SKM-1 (cell line): ENCODE measurements at regions not wholly inside any gene's neighbourhood (a gene's known extent, or its start where the extent isn't known, plus 50 kb on each side); places are given as distances from the start of the nearest gene placed in this dataset.

Source experiments
- DNase-seq: peaks from one replicate; lab custom pipeline; 2025; ENCODE audit not compliant: unreplicated experiment; lab: John Stamatoyannopoulos, UW

DNA sequence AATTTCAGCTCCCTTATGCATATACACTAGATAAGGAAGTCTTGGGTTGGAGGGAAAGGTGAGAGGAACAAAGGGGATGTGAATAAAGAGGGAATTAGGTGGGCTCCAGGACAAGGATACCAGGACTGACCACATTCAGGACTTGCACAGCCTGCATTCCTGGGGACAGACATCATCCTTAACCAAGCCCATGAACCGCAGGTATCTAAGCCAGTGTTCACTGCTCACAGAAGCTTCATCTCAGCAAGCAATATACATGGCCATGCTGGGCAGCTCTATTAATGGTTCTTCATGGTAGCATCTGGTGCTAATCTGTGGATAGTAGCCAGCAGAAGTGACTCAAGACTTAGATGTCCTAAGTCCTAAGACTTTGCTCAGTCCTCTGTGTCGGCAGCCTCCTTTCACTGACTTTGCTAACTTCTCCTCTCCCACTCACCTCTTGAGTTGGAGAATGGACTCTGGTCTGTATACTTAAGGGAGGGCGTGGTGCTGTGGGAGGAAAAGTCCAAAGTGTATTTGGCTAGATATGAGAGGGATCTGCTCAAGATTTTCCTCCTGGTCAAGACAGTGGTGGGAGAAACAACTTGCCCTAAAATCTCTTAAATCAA lies 136.1 kb downstream of the ASCL1 start:
- DNase-seq = no peak

DNA sequence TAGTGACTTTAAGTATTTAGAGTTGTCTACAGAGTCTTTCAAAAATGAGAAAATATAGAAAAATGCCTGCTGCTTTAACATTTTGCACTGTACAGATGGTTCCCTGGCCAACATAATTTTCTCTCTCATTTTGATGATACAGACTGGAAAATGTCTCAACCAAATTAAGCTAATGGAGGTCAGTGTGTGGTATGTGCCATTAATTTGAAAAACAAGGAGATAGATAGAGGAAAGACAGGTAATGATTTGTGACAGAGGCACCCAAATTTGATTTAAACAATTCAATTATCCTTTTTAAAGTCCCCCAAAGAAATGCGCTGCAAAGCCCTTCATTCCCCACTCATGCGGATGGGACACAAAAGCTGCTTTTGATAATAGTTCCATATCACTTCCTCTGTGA lies 140.0 kb downstream of the ASCL1 start:
- no peak for DNase-seq

DNA sequence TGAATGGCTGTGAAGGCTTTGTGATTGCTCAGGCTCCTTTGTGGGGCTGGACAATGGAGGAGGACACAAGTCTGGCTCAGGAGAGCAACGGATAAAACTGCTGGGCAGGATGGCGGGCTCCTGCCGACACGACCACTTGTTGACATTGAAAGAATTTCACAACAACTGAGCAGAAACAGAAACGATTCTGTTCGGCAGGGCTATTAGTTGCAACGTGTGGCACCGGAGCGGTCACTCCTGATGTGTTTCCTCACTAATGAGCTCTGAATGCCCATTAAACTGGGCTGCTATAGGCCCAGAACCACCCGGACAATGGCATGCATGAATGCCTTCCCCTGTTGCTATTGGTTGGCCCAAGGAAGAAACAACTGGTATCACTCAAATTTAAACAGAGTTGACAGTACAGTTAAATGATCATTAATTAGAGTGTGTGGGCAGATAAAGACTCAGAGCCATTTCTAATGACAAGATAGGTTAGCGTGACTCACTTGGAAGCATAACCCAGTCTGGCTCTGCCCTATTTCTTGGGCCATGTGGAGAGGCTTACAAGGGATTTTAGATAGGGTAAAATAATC lies 142.9 kb downstream of the ASCL1 start:
- DNase-seq = no peak

DNA sequence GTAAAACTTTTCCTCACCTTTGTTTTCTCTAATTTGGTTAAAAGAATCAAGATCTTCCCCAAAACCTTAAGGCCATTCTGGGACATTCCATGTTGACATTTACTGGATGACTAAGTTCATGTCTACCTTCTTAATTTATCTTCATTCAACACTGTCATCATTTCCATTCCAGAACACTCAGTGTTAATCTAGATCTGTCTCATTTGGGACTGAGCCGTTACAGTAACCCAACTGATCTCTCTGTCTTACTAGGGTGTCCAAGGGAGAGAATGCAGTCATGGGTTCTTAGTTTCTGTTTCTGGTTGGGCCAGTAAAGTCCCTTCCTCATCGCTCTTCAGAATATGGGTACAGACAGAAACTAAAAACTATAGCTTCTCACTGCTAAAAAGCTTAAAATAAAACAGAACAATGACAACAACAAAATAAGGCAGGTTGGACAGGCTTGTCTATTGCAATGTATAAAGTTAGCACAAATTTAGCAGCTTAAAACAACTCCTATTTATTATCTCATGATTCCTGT lies 144.8 kb downstream of the ASCL1 start:
- no peak for DNase-seq

DNA sequence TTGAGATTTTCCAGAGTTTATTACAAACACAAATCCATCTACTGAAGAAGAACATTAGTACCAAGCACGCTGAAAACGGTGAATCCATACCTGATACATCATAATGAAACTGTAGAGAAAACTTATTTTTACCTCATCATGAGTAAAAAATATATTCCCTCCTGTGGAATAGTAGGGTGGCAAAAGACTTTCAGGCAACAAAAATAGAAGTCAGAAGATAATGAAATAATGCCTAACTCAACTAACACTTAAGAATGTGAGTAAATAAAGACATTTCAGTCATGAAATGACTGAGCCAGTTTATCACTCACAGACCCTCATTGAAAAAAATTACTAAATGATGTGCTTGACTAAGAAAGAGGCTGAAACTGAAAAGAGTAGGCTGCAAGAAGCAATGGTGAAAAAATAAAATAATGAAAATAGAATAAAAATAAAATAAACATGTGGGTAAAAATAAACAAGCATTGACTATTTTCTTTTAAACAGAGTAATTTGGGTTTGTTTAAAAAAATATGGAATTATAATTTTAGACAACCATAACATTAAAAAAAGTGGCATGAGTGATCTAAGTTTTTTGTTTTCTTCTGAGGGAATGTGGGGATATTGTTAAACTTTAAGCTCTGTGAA lies 148.6 kb downstream of the ASCL1 start:
- no peak for DNase-seq

DNA sequence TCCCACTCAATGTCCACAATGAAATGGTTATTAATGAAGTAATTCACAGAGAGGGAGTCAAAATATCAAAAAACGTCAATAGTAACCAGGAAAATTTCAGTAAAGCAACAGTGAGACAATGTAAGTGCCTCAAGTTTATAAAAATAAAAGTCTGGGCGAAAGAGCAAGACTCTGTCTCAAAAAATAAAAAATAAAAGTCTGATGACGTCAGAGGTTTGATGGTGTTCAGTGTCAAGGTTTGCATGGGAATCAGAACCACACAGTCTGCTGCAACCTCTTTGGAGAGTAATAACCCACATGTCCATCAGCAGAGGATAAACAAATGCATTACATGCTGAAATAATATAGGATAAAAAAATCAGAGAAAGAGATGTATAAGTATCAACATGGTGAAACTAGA lies 152.4 kb downstream of the ASCL1 start:
- no peak for DNase-seq

DNA sequence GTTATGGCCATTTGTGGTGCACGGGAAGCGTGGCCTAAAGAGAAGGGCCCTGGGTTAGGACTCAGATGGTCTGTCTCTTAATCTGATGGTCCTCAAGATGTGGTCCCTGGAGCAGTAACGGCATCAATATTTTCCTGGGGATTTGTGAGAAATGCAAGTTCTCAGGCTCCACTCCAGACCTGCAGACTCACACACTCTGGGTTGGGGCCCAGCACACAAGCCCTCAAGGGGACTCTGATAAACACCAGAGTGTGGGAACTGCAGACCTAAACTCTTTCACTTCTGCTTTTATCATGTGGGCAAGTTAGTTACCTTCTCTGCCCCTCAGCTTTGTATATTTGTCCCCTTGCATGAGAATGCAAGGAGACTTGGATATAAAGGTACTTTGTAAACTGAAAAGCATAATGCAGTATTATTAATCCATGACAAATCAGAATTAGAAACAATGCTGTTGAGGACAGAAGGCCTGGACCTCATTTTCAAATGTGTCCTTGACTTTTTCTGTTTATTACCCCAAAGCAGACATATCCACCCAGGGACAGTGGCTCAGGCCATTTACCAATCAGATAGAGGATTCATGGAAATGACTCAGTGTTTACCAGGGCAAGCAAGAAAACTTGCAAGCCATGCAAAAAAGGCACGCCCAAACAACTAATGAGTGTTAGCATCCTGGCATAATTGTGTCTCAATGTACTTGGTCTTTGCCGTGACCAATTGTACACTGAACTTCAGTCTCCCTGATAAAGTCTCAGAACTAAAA lies 157.0 kb downstream of the ASCL1 start:
- no peak for DNase-seq

DNA sequence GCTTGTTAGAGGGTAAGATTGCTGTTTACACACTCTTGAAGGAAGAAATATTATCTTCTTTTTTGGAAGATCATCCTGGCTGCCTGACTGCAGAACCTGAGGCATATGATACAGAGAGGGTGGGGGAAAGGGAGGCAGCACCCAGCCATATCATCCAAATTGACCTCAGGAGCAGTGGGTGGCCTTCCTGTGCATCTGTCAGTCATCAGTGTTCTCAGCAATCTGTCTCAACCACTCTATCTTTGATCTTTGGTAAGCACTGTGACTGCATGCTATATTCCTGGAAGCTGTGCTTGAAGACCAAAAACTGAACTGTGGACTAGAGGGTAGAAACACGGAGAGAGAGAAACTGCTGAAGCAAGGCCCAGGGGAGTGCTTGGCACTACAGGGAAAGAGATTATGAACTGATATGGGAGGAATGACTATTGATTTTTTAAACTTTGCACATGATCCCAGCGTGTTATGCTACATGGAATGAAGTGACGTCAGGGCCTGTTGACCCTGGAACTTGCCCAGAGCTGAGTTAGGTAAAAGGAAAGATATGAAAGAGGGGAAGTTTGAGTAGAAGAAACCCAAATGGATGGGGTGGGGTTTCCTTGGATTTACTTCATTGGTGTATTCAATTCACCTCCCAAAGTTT lies 171.5 kb downstream of the ASCL1 start:
- DNase-seq = no peak

DNA sequence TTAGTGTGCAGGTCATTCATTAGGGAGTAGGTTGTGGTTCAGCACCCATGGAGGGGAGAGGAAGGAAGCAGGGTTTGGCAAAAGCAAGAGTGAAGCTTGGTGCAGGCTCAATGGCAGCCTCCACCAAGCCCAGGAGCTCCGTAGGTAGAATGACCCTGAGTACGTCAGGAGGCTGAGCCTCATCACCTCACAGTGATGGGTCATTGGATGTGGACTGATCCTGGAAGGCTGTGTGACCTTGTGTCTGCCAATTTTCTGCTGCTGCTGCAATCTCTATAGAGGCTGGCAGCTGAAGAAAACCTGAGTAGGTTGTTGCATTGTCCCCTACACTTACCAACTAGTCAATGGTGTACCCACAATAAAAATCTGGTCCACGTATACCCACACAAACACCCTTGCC lies 173.1 kb downstream of the ASCL1 start:
- no peak for DNase-seq

DNA sequence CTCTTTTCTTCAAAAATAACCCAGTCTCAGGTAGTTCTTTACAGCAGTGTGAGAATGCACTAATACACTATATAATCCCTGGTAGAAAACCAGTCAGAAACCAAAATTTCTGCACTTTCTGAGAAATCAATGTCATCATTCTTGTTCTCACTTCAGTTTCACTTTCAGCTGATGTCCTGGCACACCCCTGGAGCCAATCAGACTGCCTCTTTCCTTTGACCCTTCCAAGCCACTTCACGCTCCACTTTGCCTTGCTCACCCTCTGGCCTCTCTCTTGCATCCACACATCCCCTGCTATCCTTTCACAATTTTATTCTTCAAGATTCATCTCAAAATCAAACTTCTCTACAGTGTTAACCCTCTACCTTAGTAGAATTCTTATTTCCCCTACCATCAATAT lies 181.1 kb downstream of the ASCL1 start:
- no peak for DNase-seq

DNA sequence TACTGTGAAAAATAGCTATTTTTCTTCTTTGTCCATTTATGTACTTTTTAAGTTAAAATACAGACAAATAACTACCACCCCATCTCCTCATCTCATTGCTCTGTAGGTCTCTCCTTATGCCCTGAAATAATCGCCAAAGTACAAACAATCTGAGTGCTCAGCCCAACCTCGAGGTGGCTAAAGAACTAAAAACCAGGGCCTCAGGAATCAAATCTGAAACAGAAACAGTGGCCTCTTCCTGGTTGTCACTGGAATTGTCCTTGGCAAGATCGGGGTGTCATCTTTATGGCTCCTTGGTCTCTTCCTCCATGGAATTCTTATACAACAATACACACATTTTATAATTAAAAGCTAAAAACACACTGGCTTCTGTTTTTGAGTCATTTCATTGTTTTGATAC lies 182.4 kb downstream of the ASCL1 start:
- no peak for DNase-seq

DNA sequence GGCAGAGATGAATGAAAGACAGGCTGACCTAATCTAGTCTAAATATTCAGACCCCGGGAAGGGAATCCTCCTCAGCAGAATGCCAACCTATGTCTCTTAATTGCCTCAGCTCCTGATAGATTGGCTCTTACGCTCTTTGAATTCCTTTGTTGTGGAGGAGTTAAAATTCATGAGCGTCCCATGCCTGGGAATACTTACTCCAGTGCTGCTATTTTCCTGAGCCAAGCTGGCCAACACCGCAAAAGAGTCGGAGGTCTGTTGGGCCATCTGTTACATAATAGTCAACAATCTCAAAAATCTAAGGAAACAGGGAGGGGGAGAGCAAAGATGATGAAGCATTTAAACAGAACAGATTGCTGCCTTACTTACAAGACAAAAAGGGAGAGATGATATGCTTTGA lies 182.8 kb downstream of the ASCL1 start:
- DNase-seq = no peak

DNA sequence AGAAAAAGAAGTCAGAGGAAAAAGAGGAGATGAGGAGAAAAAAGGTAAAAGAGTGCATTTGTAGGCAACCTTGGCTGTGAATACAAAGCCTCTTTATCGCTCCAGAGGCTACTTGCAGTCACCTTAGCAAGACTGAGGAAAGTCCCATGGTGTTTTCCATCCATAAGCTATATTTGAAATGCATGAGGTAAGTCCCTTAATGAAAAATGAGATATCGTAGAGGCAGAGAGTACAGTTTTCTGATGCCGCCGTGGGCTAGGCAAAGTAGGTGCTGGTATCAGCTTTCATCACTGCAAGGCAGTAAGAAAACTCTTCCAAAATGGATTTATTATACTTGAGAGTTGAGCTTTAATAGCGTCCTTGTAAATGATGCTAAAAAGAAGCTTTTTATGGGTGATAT lies 186.8 kb downstream of the ASCL1 start:
- no peak for DNase-seq

DNA sequence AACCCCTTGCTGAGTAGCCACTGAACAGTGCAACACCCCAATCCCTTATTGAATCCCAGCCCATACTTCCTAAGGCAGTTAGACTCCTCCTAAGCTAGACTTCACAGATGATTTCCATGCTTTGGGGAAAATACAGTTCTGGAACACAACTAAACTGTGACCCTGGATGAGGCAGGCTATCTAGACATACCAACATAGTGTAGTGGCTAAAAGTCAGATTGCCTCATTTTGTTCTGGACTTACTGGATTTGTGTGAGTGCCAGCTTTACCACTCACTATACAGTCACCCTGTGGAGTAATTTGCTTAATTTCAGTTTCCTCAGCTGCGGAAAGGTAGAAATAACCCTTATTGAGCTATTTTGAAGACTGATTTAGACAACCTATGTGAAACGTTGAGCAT lies 203.1 kb downstream of the ASCL1 start:
- DNase-seq = no peak

DNA sequence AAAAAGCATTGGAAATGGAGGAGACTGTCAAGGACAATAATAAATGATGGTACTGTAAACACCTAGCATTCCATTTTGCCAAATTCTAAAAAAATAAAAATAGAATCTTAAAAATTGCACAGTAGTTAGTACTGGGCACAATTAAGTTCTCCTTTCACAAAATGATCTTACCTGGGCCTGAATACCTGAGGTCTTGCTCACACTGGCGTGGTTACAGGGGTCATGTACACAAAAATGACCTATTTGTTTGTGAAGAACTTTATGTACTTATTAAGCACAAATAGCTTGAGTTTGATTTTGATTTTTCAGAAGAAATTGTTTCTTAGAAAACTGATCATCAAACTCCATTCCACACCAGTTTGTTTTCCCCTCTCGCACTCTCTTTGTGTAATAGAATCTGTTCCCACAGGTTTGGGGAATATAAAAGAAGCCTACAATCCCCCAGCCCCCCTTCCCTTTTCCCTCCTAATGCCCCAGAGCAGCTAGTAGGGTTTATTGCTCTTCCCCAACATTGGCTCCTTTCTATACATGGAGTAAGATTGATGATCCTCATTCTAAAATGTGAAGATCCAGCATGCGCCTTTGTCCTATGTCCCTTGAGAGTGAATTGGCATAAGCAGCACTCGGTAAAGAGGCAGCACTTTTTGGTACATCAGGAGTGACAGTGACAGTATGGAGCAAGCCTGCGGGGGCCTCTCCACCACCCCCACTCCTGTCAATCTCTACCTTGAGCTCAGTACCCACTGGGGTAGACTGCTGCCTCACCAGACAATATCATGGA lies 204.3 kb downstream of the ASCL1 start:
- no peak for DNase-seq

DNA sequence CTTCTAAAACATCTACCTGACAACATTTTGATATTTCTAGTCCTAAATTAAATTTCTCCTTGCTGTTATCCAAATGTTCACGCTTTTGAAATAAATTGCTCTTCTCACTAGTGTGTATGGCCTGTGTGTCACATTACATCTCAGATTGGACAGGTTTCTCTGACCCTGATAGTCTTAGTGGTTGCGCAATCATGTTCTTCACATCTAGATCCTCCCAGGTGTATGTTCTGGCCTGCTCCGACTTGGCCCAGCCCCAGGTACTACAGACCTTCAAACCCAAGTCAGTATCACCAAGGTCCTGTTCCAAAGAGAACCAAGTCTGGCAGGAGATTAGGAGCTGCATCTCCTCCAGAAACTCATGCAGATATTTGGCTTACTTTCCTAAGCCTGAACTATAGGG lies 209.5 kb downstream of the ASCL1 start:
- no peak for DNase-seq

DNA sequence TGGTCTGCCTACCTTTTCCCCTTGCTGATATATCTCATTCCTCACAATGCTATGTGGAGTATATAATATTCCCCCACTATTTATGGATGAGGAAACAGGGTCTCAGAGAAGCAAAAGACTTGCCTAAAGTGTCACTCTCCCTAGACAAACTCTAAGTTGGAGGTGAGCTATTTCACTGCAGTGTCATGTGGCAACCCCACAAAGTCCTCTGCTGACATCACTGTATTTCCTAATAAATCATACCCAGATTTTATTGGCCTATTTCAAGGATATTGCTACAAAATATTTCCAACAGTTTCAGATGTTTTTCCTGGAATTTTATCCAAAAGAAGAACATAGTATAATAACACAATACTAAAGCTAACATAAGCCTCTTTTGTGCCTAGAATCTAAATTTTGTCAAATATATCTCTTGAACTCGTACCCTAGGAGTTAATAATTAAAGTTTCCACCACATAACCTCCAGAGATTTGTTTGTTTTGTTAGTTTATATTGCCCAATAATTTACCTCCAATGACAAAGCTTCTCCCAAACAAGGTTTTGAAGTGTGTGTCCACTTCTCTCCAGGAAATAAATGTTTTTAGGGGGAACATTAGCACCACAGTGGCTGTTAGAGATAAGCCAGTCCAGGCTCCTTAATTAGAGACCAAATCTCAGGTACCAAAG lies 215.1 kb downstream of the ASCL1 start:
- no peak for DNase-seq

DNA sequence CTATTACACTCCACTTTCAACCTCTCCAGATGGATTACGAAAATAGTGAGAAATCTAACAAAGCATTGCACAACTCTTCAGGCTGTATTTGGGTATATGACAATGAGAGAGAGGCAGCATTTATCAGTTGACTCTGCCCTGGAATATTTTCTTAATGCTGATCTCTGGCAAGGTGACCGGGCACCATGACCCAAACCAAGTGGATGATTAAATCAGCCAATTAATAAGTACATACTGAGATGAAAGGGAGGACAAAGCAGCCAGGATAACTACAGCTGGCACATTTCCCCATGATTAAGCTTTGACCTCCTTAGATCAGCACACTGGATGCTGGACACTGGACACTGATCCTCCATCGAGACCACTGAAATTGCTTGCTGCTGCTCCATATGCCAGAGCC lies 218.2 kb downstream of the ASCL1 start:
- DNase-seq = no peak

DNA sequence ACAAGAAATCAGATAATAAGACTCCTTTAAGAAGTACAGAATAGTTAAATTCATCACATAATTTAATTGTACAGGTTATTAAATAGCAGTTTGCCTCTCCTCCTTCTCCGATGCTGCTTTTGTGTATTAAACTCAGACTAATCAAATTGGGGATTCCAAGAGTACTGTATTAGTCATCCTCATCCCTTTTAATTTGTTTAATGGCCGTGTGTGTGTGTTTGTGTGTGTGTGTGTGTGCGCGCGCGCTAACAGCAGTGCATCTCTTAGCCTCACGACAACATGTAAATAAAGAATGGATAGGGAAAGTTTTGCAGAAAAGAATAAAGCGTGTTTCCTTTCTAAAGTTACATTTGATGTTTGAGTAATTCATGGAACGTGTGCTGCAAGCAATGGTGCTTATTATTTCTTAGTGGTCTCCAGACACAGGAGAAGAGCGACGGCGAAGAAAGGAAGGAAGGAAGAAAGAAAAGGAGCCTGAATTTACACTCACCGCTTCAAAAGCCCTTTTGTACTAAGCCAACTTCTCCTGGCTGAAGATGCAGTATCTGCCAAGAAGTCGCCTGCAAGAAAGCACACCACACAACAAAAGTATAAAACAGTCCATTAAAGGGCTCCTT lies 220.3 kb downstream of the ASCL1 start:
- DNase-seq = no peak
